ENCODE measurements at regions not wholly inside any gene's neighbourhood (a gene's known extent, or its start where the extent isn't known, plus 50 kb on each side); places are given as distances from the start of the nearest gene placed in this dataset.

DNA sequence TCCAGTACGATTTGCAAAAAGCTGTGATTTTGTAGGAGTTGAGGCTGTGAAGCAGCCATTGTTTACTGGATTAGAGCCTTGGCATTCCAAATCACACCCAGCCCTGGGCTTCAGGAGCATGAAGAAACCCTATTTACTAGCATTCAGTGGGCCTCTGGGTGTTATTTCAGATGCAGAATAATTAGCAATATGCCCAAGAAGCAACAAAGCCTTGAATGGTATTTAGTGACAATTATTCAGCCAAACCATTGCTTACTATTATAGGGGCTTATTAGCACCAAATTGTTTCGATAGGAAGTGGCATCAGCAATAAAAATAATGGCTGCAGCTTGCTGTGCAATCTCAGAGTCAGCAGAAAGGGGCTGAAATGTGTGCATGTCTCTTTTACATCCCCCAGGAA lies 166.6 kb upstream of the SHISA6 start:
- no peak overlapping the region for H3K27ac ChIP-seq (ENCODE audit: low read length)
- H3K9me3 ChIP-seq (ENCODE audit: insufficient read depth, low read depth, low read length) = no peaks in the 10 kb centered on the region
- H3K36me3 ChIP-seq (ENCODE audit: insufficient read depth, low read depth, low read length) = no peaks in the 10 kb centered on the region
- no peak overlapping the region for H3K4me3 ChIP-seq (ENCODE audit: low read length)
- H3K9ac ChIP-seq (ENCODE audit: low read depth, low read length) = no peak overlapping the region; the same call in 1 of the 2 replicates
- peaks cover 3% of the 10 kb centered on the region; the same call in 1 of the 2 replicates for H3K4me1 ChIP-seq (ENCODE audit: insufficient read depth, low read length)
- H3K27me3 ChIP-seq (ENCODE audit: insufficient read depth, low read length) = no peaks in the 10 kb centered on the region

DNA sequence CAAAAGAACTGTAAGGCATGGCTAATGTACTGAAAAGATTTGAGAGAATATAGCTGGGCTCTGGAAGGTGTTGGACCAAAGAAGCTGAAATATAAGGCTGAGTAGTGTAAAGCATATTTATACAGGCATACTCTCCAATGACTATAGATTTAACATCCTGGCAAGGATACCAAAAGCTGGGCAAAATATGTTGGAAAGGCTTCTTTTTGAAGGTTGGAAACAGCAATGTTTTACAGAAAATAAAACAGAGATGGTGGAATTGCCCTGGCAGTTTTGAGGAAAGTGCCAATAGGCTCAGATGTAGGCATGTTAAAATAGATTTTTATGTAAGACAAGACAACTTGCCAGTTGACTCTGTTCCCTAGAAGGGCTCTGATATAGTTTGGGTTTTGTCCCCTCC lies 184.1 kb upstream of the SHISA6 start:
- no peak overlapping the region for H3K27ac ChIP-seq (ENCODE audit: low read length)
- no peaks in the 10 kb centered on the region for H3K27me3 ChIP-seq (ENCODE audit: insufficient read depth, low read length)
- no peaks in the 10 kb centered on the region for H3K36me3 ChIP-seq (ENCODE audit: insufficient read depth, low read depth, low read length)
- H3K9ac ChIP-seq (ENCODE audit: low read depth, low read length) = no peak overlapping the region
- no peak overlapping the region for H3K4me3 ChIP-seq (ENCODE audit: low read length)
- peaks cover 7% of the 10 kb centered on the region; the same call in 1 of the 2 replicates for H3K9me3 ChIP-seq (ENCODE audit: insufficient read depth, low read depth, low read length)
- no peaks in the 10 kb centered on the region for H3K4me1 ChIP-seq (ENCODE audit: insufficient read depth, low read length)

DNA sequence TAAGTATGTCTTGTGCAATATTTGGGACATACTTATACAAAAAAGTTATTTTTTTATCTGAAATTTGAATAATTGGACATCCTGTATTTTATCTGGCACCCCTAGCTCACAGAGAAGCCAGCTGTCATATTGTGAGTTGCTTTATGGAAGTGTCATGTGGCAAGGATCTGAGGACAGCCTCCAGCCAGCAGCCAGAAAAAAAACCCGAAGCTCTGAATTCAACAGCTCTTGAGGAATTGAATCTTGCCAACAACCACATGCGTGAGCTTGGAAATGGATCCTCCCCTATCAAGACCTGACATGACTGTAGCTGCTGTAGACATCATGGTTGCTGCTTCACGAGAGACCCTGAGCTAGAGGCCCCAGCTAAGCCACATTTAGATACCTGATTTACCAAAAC lies 187.2 kb upstream of the SHISA6 start:
- H3K9me3 ChIP-seq (ENCODE audit: insufficient read depth, low read depth, low read length) = no peaks in the 10 kb centered on the region
- no peaks in the 10 kb centered on the region for H3K4me1 ChIP-seq (ENCODE audit: insufficient read depth, low read length)
- H3K36me3 ChIP-seq (ENCODE audit: insufficient read depth, low read depth, low read length) = no peaks in the 10 kb centered on the region
- no peak overlapping the region for H3K9ac ChIP-seq (ENCODE audit: low read depth, low read length)
- H3K27ac ChIP-seq (ENCODE audit: low read length) = no peak overlapping the region
- H3K4me3 ChIP-seq (ENCODE audit: low read length) = no peak overlapping the region
- H3K27me3 ChIP-seq (ENCODE audit: insufficient read depth, low read length) = no peaks in the 10 kb centered on the region

- H3K9ac ChIP-seq (ENCODE audit: low read depth, low read length) = no peak overlapping the region
- H3K36me3 ChIP-seq (ENCODE audit: insufficient read depth, low read depth, low read length) = no peaks in the 10 kb centered on the region
- no peaks in the 10 kb centered on the region for H3K9me3 ChIP-seq (ENCODE audit: insufficient read depth, low read depth, low read length)
- no peaks in the 10 kb centered on the region for H3K27me3 ChIP-seq (ENCODE audit: insufficient read depth, low read length)
- H3K27ac ChIP-seq (ENCODE audit: low read length) = no peak overlapping the region
- no peaks in the 10 kb centered on the region for H3K4me1 ChIP-seq (ENCODE audit: insufficient read depth, low read length)
- H3K4me3 ChIP-seq (ENCODE audit: low read length) = no peak overlapping the region
Observed at GRCh38 chr17:11049539-11049938, 191.5 kb upstream of the SHISA6 start.

DNA sequence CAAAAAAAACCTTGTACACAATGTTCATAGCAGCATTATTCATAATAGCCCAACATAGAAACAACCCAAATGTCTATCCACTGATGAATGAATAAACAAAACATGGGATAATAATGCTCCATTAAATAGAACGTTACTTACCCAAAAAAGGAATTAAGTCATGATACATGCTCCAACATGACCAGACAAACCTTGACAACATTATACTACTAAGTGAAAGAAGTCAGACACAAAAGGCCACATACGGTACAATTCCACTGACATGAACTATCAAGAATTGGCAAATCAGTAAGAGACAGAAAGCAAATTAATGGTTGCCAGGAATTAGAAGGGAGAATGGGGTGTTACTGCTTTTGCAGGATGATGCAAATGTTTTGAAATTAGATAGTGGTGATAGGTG lies 193.8 kb upstream of the SHISA6 start:
- Histone ChIP-seq H3K9ac (ENCODE audit: low read depth, low read length) (no peak overlapping the region), H3K27ac (ENCODE audit: low read length) (no peak overlapping the region), H3K4me3 (ENCODE audit: low read length) (no peak overlapping the region), H3K27me3 (ENCODE audit: insufficient read depth, low read length) (no peaks in the 10 kb centered on the region), H3K4me1 (ENCODE audit: insufficient read depth, low read length) (no peaks in the 10 kb centered on the region), H3K36me3 (ENCODE audit: insufficient read depth, low read depth, low read length) (no peaks in the 10 kb centered on the region), H3K9me3 (ENCODE audit: insufficient read depth, low read depth, low read length) (no peaks in the 10 kb centered on the region)

GRCh38 chr17:11039342-11039741 lies 201.5 kb upstream of the PIRT start:
- Histone ChIP-seq H3K9me3 (ENCODE audit: insufficient read depth, low read depth, low read length) (peaks cover 9% of the 10 kb centered on the region; the same call in 1 of the 2 replicates), H3K27ac (ENCODE audit: low read length) (no peak overlapping the region), H3K4me3 (ENCODE audit: low read length) (no peak overlapping the region), H3K9ac (ENCODE audit: low read depth, low read length) (no peak overlapping the region), H3K4me1 (ENCODE audit: insufficient read depth, low read length) (no peaks in the 10 kb centered on the region), H3K36me3 (ENCODE audit: insufficient read depth, low read depth, low read length) (no peaks in the 10 kb centered on the region), H3K27me3 (ENCODE audit: insufficient read depth, low read length) (no peaks in the 10 kb centered on the region)

DNA sequence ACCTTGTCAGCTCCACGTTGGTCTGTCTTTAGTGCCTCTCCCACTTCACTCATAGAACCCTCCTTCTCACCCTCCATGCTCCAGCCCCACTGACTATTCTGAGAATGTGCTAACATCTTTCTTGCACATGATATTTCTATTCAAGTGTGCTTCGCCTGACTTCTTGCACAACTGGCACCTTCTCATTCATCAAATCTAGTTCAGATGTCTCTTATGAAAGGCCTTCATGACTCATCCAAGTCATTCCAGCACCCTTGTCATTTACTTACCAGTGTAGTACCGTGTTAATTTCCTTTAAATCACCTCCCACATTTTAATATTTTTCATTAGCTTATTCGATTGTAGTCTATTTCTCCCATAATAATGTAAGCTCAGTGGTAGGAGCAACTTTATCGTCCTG lies 197.8 kb upstream of the PIRT start:
- H3K9ac ChIP-seq (ENCODE audit: low read depth, low read length) = no peak overlapping the region
- no peaks in the 10 kb centered on the region for H3K36me3 ChIP-seq (ENCODE audit: insufficient read depth, low read depth, low read length)
- no peak overlapping the region for H3K4me3 ChIP-seq (ENCODE audit: low read length)
- peaks cover 2% of the 10 kb centered on the region; the same call in 1 of the 2 replicates for H3K4me1 ChIP-seq (ENCODE audit: insufficient read depth, low read length)
- no peaks in the 10 kb centered on the region for H3K27me3 ChIP-seq (ENCODE audit: insufficient read depth, low read length)
- no peak overlapping the region for H3K27ac ChIP-seq (ENCODE audit: low read length)
- H3K9me3 ChIP-seq (ENCODE audit: insufficient read depth, low read depth, low read length) = peaks cover 9% of the 10 kb centered on the region; the same call in 1 of the 2 replicates

- Histone ChIP-seq H3K27me3 (ENCODE audit: insufficient read depth, low read length) (no peaks in the 10 kb centered on the region), H3K9me3 (ENCODE audit: insufficient read depth, low read depth, low read length) (no peaks in the 10 kb centered on the region), H3K9ac (ENCODE audit: low read depth, low read length) (no peak overlapping the region), H3K4me1 (ENCODE audit: insufficient read depth, low read length) (peaks cover 8% of the 10 kb centered on the region; the same call in 1 of the 2 replicates), H3K4me3 (ENCODE audit: low read length) (no peak overlapping the region), H3K36me3 (ENCODE audit: insufficient read depth, low read depth, low read length) (no peaks in the 10 kb centered on the region), H3K27ac (ENCODE audit: low read length) (no peak overlapping the region)
Observed at GRCh38 chr17:11031787-11032186, 193.9 kb upstream of the PIRT start.

DNA sequence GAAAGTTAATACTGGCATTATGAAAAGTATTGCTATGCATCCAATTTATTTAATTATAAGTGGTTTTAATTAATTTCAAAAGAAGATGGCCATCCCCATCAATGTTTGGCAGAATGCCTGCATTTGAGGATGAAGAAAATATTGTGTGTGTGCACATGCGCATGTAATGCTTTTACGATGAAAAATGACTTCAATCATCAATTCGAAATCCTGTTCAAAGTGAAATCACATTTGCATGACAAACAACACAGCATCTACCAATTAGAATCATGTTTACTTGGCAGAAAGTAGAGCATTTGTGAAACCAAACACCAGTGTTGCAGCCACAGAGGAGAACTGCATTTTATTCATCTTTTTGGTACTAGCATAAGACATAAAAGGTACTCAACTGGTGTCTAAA lies 191.9 kb upstream of the PIRT start:
- H3K36me3 ChIP-seq (ENCODE audit: insufficient read depth, low read depth, low read length) = no peaks in the 10 kb centered on the region
- H3K9me3 ChIP-seq (ENCODE audit: insufficient read depth, low read depth, low read length) = no peaks in the 10 kb centered on the region
- H3K9ac ChIP-seq (ENCODE audit: low read depth, low read length) = no peak overlapping the region
- no peak overlapping the region for H3K4me3 ChIP-seq (ENCODE audit: low read length)
- H3K27ac ChIP-seq (ENCODE audit: low read length) = no peak overlapping the region
- peaks cover 8% of the 10 kb centered on the region; the same call in 1 of the 2 replicates for H3K4me1 ChIP-seq (ENCODE audit: insufficient read depth, low read length)
- no peaks in the 10 kb centered on the region for H3K27me3 ChIP-seq (ENCODE audit: insufficient read depth, low read length)

GRCh38 chr17:11028349-11028748 lies 190.5 kb upstream of the PIRT start:
- H3K9me3 ChIP-seq (ENCODE audit: insufficient read depth, low read depth, low read length) = no peaks in the 10 kb centered on the region

GRCh38 chr17:11026903-11027302 lies 189.0 kb upstream of the PIRT start:
- H3K27me3 ChIP-seq (ENCODE audit: insufficient read depth, low read length) = no peaks in the 10 kb centered on the region
- no peaks in the 10 kb centered on the region for H3K9me3 ChIP-seq (ENCODE audit: insufficient read depth, low read depth, low read length)
- H3K4me1 ChIP-seq (ENCODE audit: insufficient read depth, low read length) = peaks cover 8% of the 10 kb centered on the region; the same call in 1 of the 2 replicates
- H3K27ac ChIP-seq (ENCODE audit: low read length) = no peak overlapping the region
- no peak overlapping the region for H3K4me3 ChIP-seq (ENCODE audit: low read length)
- H3K9ac ChIP-seq (ENCODE audit: low read depth, low read length) = no peak overlapping the region
- no peaks in the 10 kb centered on the region for H3K36me3 ChIP-seq (ENCODE audit: insufficient read depth, low read depth, low read length)

More at GRCh38 chr17:11028349-11028748, 190.5 kb upstream of the PIRT start:
- Histone ChIP-seq H3K4me3 (ENCODE audit: low read length) (no peak overlapping the region), H3K9ac (ENCODE audit: low read depth, low read length) (no peak overlapping the region), H3K27ac (ENCODE audit: low read length) (no peak overlapping the region), H3K4me1 (ENCODE audit: insufficient read depth, low read length) (peaks cover 8% of the 10 kb centered on the region; the same call in 1 of the 2 replicates), H3K36me3 (ENCODE audit: insufficient read depth, low read depth, low read length) (no peaks in the 10 kb centered on the region), H3K27me3 (ENCODE audit: insufficient read depth, low read length) (no peaks in the 10 kb centered on the region)

GRCh38 chr17:11023639-11024479 lies 186.0 kb upstream of the PIRT start:
- Histone ChIP-seq H3K27me3 (ENCODE audit: insufficient read depth, low read length) (no peaks in the 10 kb centered on the region), H3K9ac (ENCODE audit: low read depth, low read length) (no peak overlapping the region), H3K36me3 (ENCODE audit: insufficient read depth, low read depth, low read length) (no peaks in the 10 kb centered on the region), H3K4me3 (ENCODE audit: low read length) (no peak overlapping the region), H3K27ac (ENCODE audit: low read length) (no peak overlapping the region), H3K9me3 (ENCODE audit: insufficient read depth, low read depth, low read length) (no peaks in the 10 kb centered on the region), H3K4me1 (ENCODE audit: insufficient read depth, low read length) (no peaks in the 10 kb centered on the region)

Measured in iPS-20b (cell line).